RWPE2 (cell line): ENCODE measurements at regions not wholly inside any gene's neighbourhood (a gene's known extent, or its start where the extent isn't known, plus 50 kb on each side); places are given as distances from the start of the nearest gene placed in this dataset.
"Not testable (repeated sequence)": the region's sequence is repeated elsewhere in the genome, so short reads cannot be mapped to it uniquely, and the experiment has no call there.

Experiments used
- ATAC-seq: fragments of 200-7000 bp; cut with Tn5 transposase; 3 replicates; pipeline ENCODE4 v1.9.1; 2021; ENCODE audit warnings: low read depth
- DNase-seq: peaks from one replicate; pipeline ENCODE4 v3.0.0-alpha.2; 2020; ENCODE audit warnings: low spot score
- H3K27ac ChIP-seq: fragments of 450-650 bp; 2 replicates; pipeline ENCODE4 v1.5.1; 2017; ENCODE audit warnings: mild to moderate bottlenecking; ENCODE audit not compliant: poor library complexity, severe bottlenecking
- H3K27me3 ChIP-seq: fragments of 250-450 bp; sonication (Bioruptor Pico); 2 replicates; pipeline ENCODE4 v1.5.1; 2021; ENCODE audit warnings: mild to moderate bottlenecking, moderate library complexity; ENCODE audit not compliant: insufficient read depth, poor library complexity, severe bottlenecking
- H3K36me3 ChIP-seq: fragments of 250-450 bp; sonication (Bioruptor Pico); 2 replicates; pipeline ENCODE4 v1.5.1; 2020; ENCODE audit warnings: low read depth, mild to moderate bottlenecking, moderate library complexity
- H3K4me1 ChIP-seq: fragments of 250-450 bp; sonication (Bioruptor Pico); 2 replicates; pipeline ENCODE4 v1.5.1; 2021; ENCODE audit warnings: mild to moderate bottlenecking, moderate library complexity; ENCODE audit not compliant: insufficient read depth, poor library complexity, severe bottlenecking
- H3K4me3 ChIP-seq: fragments of 250-450 bp; sonication (Bioruptor Pico); 2 replicates; pipeline ENCODE4 v1.5.1; 2021; ENCODE audit warnings: mild to moderate bottlenecking, moderate library complexity; ENCODE audit not compliant: severe bottlenecking
- H3K9me3 ChIP-seq: fragments of 250-450 bp; sonication (Bioruptor Pico); 2 replicates; pipeline ENCODE4 v1.5.1; 2021; ENCODE audit warnings: mild to moderate bottlenecking, moderate library complexity; ENCODE audit not compliant: severe bottlenecking
- CTCF ChIP-seq: fragments of 450-650 bp; IDR thresholded peaks from one replicate; pipeline ENCODE4 v1.5.1; 2017; ENCODE audit warnings: mild to moderate bottlenecking, moderate library complexity; ENCODE audit not compliant: poor library complexity, severe bottlenecking

- ATAC-seq (no peak), DNase-seq (no peak)
- Histone ChIP-seq H3K4me1 (no peaks in the 10 kb centered on the region), H3K27me3 (no peaks in the 10 kb centered on the region), H3K36me3 (no peaks in the 10 kb centered on the region), H3K4me3 (no peak overlapping the region), H3K27ac (no peak overlapping the region), H3K9me3 (no peaks in the 10 kb centered on the region)
- TF ChIP-seq CTCF: no peak
These were observed 187.8 kb upstream of the NR3C2 start for GRCh38 chr4:148630051-148630450.

GRCh38 chr4:148618856-148619255, 176.6 kb upstream of the NR3C2 start:
- Histone ChIP-seq H3K4me1 (no peaks in the 10 kb centered on the region), H3K4me3 (no peak overlapping the region), H3K36me3 (no peaks in the 10 kb centered on the region), H3K27ac (no peak overlapping the region), H3K9me3 (peaks cover 2% of the 10 kb centered on the region), H3K27me3 (no peaks in the 10 kb centered on the region)
- ATAC-seq (no peak), DNase-seq (no peak)
- TF ChIP-seq CTCF: no peak

- no peak for DNase-seq
- no peak overlapping the region for H3K27ac ChIP-seq
- H3K4me1 ChIP-seq: no peaks in the 10 kb centered on the region
- H3K9me3 ChIP-seq: no peaks in the 10 kb centered on the region
- no peaks in the 10 kb centered on the region for H3K36me3 ChIP-seq
- no peaks in the 10 kb centered on the region for H3K27me3 ChIP-seq
- no peak overlapping the region for H3K4me3 ChIP-seq
- no peak for ATAC-seq
- no peak for TF ChIP-seq CTCF
These were observed 166.8 kb upstream of the NR3C2 start for GRCh38 chr4:148608968-148609367.

- not testable (repeated sequence) for H3K9me3 ChIP-seq, DNase-seq
These were observed 156.4 kb upstream of the NR3C2 start for GRCh38 chr4:148598418-148599207.

GRCh38 chr4:148589182-148589581, 147.0 kb upstream of the NR3C2 start:
- no peak for TF ChIP-seq CTCF
- no peaks in the 10 kb centered on the region for H3K27me3 ChIP-seq
- no peak overlapping the region for H3K4me3 ChIP-seq
- ATAC-seq (no peak), DNase-seq (no peak)
- H3K27ac ChIP-seq: no peak overlapping the region
- no peaks in the 10 kb centered on the region for H3K9me3 ChIP-seq
- no peaks in the 10 kb centered on the region for H3K36me3 ChIP-seq
- no peaks in the 10 kb centered on the region for H3K4me1 ChIP-seq

More at GRCh38 chr4:148598418-148599207, 156.4 kb upstream of the NR3C2 start:
- not testable (repeated sequence) for H3K36me3 ChIP-seq, H3K27ac ChIP-seq, H3K4me1 ChIP-seq, H3K27me3 ChIP-seq, H3K4me3 ChIP-seq, ATAC-seq
